ENCODE measurements at regions not wholly inside any gene's neighbourhood (a gene's known extent, or its start where the extent isn't known, plus 50 kb on each side); places are given as distances from the start of the nearest gene placed in this dataset.

GRCh38 chr2:82780050-82780449, 1679.0 kb downstream of the SUCLG1 start:
- no TSS peak for BruUV-seq (replicated peaks)
- no peaks in the 10 kb centered on the region for H3K4me1 ChIP-seq (replicated peaks in 1 of 2; ENCODE audit: control insufficient read depth in 2 of 2, insufficient read depth in 2 of 2, low read length in 2 of 2)
- no peaks in the 10 kb centered on the region for H3K27me3 ChIP-seq (ENCODE audit: control insufficient read depth in 2 of 2, insufficient read depth in 2 of 2, low read length in 2 of 2)
- ChIA-PET CTCF (ENCODE audit: low intra/inter-chr PET ratio) (no interaction called here), POLR2A (no interaction called here)
- intact Hi-C loops (cut with micrococcal nuclease) (no loop called here), in situ Hi-C loops (cut with MboI) (no loop called here)
- H3K27ac ChIP-seq (ENCODE audit: extremely low read depth, low read depth, low read length): no peak overlapping the region
- H3K4me2 ChIP-seq (ENCODE audit: insufficient read depth, low read length): no peak overlapping the region
- H4K20me1 ChIP-seq (replicated peaks; ENCODE audit: control insufficient read depth, insufficient read depth, low read length): no peaks in the 10 kb centered on the region
- H3K9me1 ChIP-seq (ENCODE audit: control insufficient read depth, insufficient read depth, low read length): no peaks in the 10 kb centered on the region
- peak in 1 of 4 experiments; percentile 7 for DNase-seq (ENCODE audit: extremely low read depth in 1 of 4, low spot score in 3 of 4)
- TF ChIP-seq CEBPB (tag; IDR thresholded peaks at IDR 0.05) (0 out of 2 replicates have a peak, but pooled peaks have one; percentile 14), VEZF1 (CRISPR knock-in tag; IDR thresholded peaks at IDR 0.05) (no peak), ZNF592 (IDR thresholded peaks at IDR 0.05) (no peak), HNRNPUL1 (IDR thresholded peaks at IDR 0.05; ENCODE audit: low read length) (no peak), THRB (CRISPR knock-in tag; conservative IDR thresholded peaks at IDR 0.05) (no peak), ZNF586 (CRISPR knock-in tag; conservative IDR thresholded peaks at IDR 0.05) (no peak), TCF7L2 (IDR thresholded peaks at IDR 0.05; ENCODE audit: low read depth, low read length) (no peak), CHD1 (IDR thresholded peaks at IDR 0.05; ENCODE audit: low read length) (no peak)
- H3K79me2 ChIP-seq (ENCODE audit: control insufficient read depth, insufficient read depth, low read length): no peaks in the 10 kb centered on the region
- H3K9ac ChIP-seq (ENCODE audit: insufficient read depth in 1 of 2, low read depth in 2 of 2, low read length in 2 of 2): no peak overlapping the region
- FAIRE-seq: no peak
- 5% methylated on average over 7 of the region's 7 CpGs for WGBS (ENCODE audit: insufficient coverage, low coverage, missing lambda C conversion rate)
- peaks cover 2% of the 10 kb centered on the region; the same call in 1 of the 2 replicates for H3K9me3 ChIP-seq (replicated peaks; ENCODE audit: control insufficient read depth, insufficient read depth, low read depth, low read length)
- no peak overlapping the region for H3K4me3 ChIP-seq
- H2AFZ ChIP-seq (ENCODE audit: low read depth, low read length): 0 out of 2 replicates have a peak overlapping the region, but pooled peaks have one; percentile 16
- H3K36me3 ChIP-seq (ENCODE audit: control insufficient read depth, insufficient read depth, low read length): no peaks in the 10 kb centered on the region
- ATAC-seq: no peak
